ENCODE measurements at regions not wholly inside any gene's neighbourhood (a gene's known extent, or its start where the extent isn't known, plus 50 kb on each side); places are given as distances from the start of the nearest gene placed in this dataset.

GRCh38 chr2:16019060-16019480, 78.7 kb downstream of the MYCN start:
- H3K36me3 ChIP-seq = no peaks in the 10 kb centered on the region
- no peaks in the 10 kb centered on the region for H3K9me3 ChIP-seq
- TF ChIP-seq CTCF (IDR thresholded peaks at IDR 0.05 in 8 of 11, conservative IDR thresholded peaks at IDR 0.05 in 3 of 11) (no peak), POLR2AphosphoS5 (IDR thresholded peaks at IDR 0.05) (no peak), POLR2A (IDR thresholded peaks at IDR 0.05) (no peak)
- intact Hi-C loops (cut with DNase I; ENCODE audit: low total_unique reads) = no loop called here
- H3K27me3 ChIP-seq (replicated peaks in 1 of 7) = peaks cover 0 to 35% (median 6%) of the 10 kb centered on the region in 7 donors
- H3K4me1 ChIP-seq = peaks cover 0 to under 1% (median 0%) of the 10 kb centered on the region in 6 donors
- 80 to 98% (median 91%) methylated on average over 6 of the region's 6 CpGs for WGBS, 5 donors
- DNase-seq = no peak
- H3K4me3 ChIP-seq = no peak overlapping the region
- H3K27ac ChIP-seq = no peak overlapping the region

- no peak for DNase-seq
- Histone ChIP-seq H3K4me3 (no peak overlapping the region), H3K27ac (no peak overlapping the region), H3K36me3 (no peaks in the 10 kb centered on the region), H3K4me1 (peaks cover 0 to 6% (median 0%) of the 10 kb centered on the region in 6 donors), H3K27me3 (replicated peaks in 1 of 7) (peaks cover 0 to 41% (median 12%) of the 10 kb centered on the region in 7 donors), H3K9me3 (no peaks in the 10 kb centered on the region)
- no peak for TF ChIP-seq POLR2A (IDR thresholded peaks at IDR 0.05)
- TF ChIP-seq POLR2AphosphoS5 (IDR thresholded peaks at IDR 0.05) = no peak
- intact Hi-C loops (cut with DNase I; ENCODE audit: low total_unique reads) = no loop called here
- WGBS, 5 donors = 86 to 93% (median 91%) methylated on average over 13 of the region's 13 CpGs
Measured at GRCh38 chr2:16018277-16019059, 78.1 kb downstream of the MYCN start.

- Histone ChIP-seq H3K4me1 (peaks cover 0 to 11% (median 0%) of the 10 kb centered on the region in 6 donors), H3K9me3 (no peaks in the 10 kb centered on the region), H3K4me3 (no peak overlapping the region), H3K27me3 (replicated peaks in 1 of 7) (peaks cover 0 to 54% (median 30%) of the 10 kb centered on the region in 7 donors), H3K36me3 (no peaks in the 10 kb centered on the region), H3K27ac (no peak overlapping the region)
- intact Hi-C loops (cut with DNase I; ENCODE audit: low total_unique reads) = no loop called here
- DNase-seq = no peak
- 91 to 100% (median 96%) methylated on average over 1 of the region's 1 CpG for WGBS, 5 donors
- no peak for TF ChIP-seq CTCF (IDR thresholded peaks at IDR 0.05 in 8 of 11, conservative IDR thresholded peaks at IDR 0.05 in 3 of 11)
- no peak for TF ChIP-seq POLR2AphosphoS5 (IDR thresholded peaks at IDR 0.05)
- no peak for TF ChIP-seq POLR2A (IDR thresholded peaks at IDR 0.05)
Measured at GRCh38 chr2:16016282-16016681, 75.9 kb downstream of the MYCN start.

- WGBS, 5 donors = 42 to 59% (median 53%) methylated on average over 2 of the region's 2 CpGs
- TF ChIP-seq POLR2AphosphoS5 (IDR thresholded peaks at IDR 0.05) (no peak), CTCF (IDR thresholded peaks at IDR 0.05 in 8 of 11, conservative IDR thresholded peaks at IDR 0.05 in 3 of 11) (no peak), POLR2A (IDR thresholded peaks at IDR 0.05) (no peak)
- H3K36me3 ChIP-seq = no peaks in the 10 kb centered on the region
- H3K27ac ChIP-seq = no peak overlapping the region
- DNase-seq = no peak
- H3K4me3 ChIP-seq = no peak overlapping the region
- no peaks in the 10 kb centered on the region for H3K9me3 ChIP-seq
- intact Hi-C loops (cut with DNase I; ENCODE audit: low total_unique reads) = no loop called here
- peaks cover 0 to 58% (median 30%) of the 10 kb centered on the region in 7 donors for H3K27me3 ChIP-seq (replicated peaks in 1 of 7)
- peaks cover 0 to 11% (median 0%) of the 10 kb centered on the region in 6 donors for H3K4me1 ChIP-seq
Measured at GRCh38 chr2:16015903-16016265, 75.5 kb downstream of the MYCN start.
